ENCODE measurements at regions not wholly inside any gene's neighbourhood (a gene's known extent, or its start where the extent isn't known, plus 50 kb on each side); places are given as distances from the start of the nearest gene placed in this dataset.

- Histone ChIP-seq H3K4me2 (ENCODE audit: low read length) (no peak overlapping the region), H4K12ac (ENCODE audit: low read depth, low read length) (no peak overlapping the region), H4K8ac (ENCODE audit: low read depth, low read length) (no peak overlapping the region), H3K18ac (ENCODE audit: low read length) (no peak overlapping the region), H4K91ac (ENCODE audit: low read depth, low read length) (no peak overlapping the region), H2BK12ac (ENCODE audit: low read length) (no peak overlapping the region), H3K4ac (ENCODE audit: low read depth, low read length) (no peak overlapping the region), H3K36me3 (ENCODE audit: control insufficient read depth in 1 of 2, insufficient read depth in 2 of 2, low read length in 2 of 2) (no peaks in the 10 kb centered on the region), H3K14ac (ENCODE audit: low read length) (no peak overlapping the region), H3K4me1 (ENCODE audit: control insufficient read depth in 1 of 2, insufficient read depth in 2 of 2, low read length in 2 of 2) (peaks cover 3 to 6% of the 10 kb centered on the region in 2 experiments), H3K27ac (ENCODE audit: low read depth, low read length) (no peak overlapping the region), H3K9me3 (ENCODE audit: insufficient read depth, low read depth, low read length) (no peaks in the 10 kb centered on the region), H2AK5ac (ENCODE audit: low read length) (no peak overlapping the region), H2BK120ac (ENCODE audit: insufficient read depth, low read length, poor library complexity) (no peak overlapping the region), H3K27me3 (ENCODE audit: insufficient read depth, low read length) (no peaks in the 10 kb centered on the region), H3K79me2 (ENCODE audit: control insufficient read depth, insufficient read depth, low read length, poor library complexity) (no peaks in the 10 kb centered on the region), H3K4me3 (ENCODE audit: low read depth, low read length) (no peak overlapping the region), H3K9ac (ENCODE audit: low read length) (no peak overlapping the region), H2BK5ac (ENCODE audit: low read depth, low read length, poor library complexity) (no peak overlapping the region), H3K79me1 (ENCODE audit: low read length) (peaks cover 3% of the 10 kb centered on the region), H3K23ac (ENCODE audit: low read length) (no peak overlapping the region), H2AFZ (ENCODE audit: insufficient read depth, low read length, poor library complexity) (no peak overlapping the region)
- DNase-seq = no peak
- WGBS (ENCODE audit: extremely low coverage, insufficient coverage, insufficient read length) = no CpG with 5 or more reads among the region's 2 CpGs
Measured at GRCh38 chr1:235035928-235036327, 92.7 kb downstream of the TOMM20 start.

GRCh38 chr1:235030919-235031596 lies 97.6 kb downstream of the TOMM20 start:
- Histone ChIP-seq H3K4me3 (ENCODE audit: low read depth, low read length) (no peak overlapping the region), H2AFZ (ENCODE audit: insufficient read depth, low read length, poor library complexity) (no peak overlapping the region), H3K27ac (ENCODE audit: low read depth, low read length) (peak overlapping the region; percentile 14), H3K79me1 (ENCODE audit: low read length) (peaks cover 3% of the 10 kb centered on the region), H3K9ac (ENCODE audit: low read length) (no peak overlapping the region), H2BK5ac (ENCODE audit: low read depth, low read length, poor library complexity) (no peak overlapping the region), H3K18ac (ENCODE audit: low read length) (no peak overlapping the region), H4K8ac (ENCODE audit: low read depth, low read length) (no peak overlapping the region), H2AK5ac (ENCODE audit: low read length) (no peak overlapping the region), H3K23ac (ENCODE audit: low read length) (no peak overlapping the region), H3K14ac (ENCODE audit: low read length) (no peak overlapping the region), H2BK120ac (ENCODE audit: insufficient read depth, low read length, poor library complexity) (no peak overlapping the region), H3K27me3 (ENCODE audit: insufficient read depth, low read length) (no peaks in the 10 kb centered on the region), H4K12ac (ENCODE audit: low read depth, low read length) (no peak overlapping the region), H3K9me3 (ENCODE audit: insufficient read depth, low read depth, low read length) (peaks cover 6% of the 10 kb centered on the region), H3K4ac (ENCODE audit: low read depth, low read length) (no peak overlapping the region), H2BK12ac (ENCODE audit: low read length) (no peak overlapping the region), H3K4me1 (ENCODE audit: control insufficient read depth in 1 of 2, insufficient read depth in 2 of 2, low read length in 2 of 2) (peaks cover 6 to 8% of the 10 kb centered on the region in 2 experiments), H3K36me3 (ENCODE audit: control insufficient read depth in 1 of 2, insufficient read depth in 2 of 2, low read length in 2 of 2) (no peaks in the 10 kb centered on the region), H3K79me2 (ENCODE audit: control insufficient read depth, insufficient read depth, low read length, poor library complexity) (no peaks in the 10 kb centered on the region), H4K91ac (ENCODE audit: low read depth, low read length) (no peak overlapping the region), H3K4me2 (ENCODE audit: low read length) (no peak overlapping the region)
- DNase-seq = no peak
- no CpG with 5 or more reads among the region's 7 CpGs for WGBS (ENCODE audit: extremely low coverage, insufficient coverage, insufficient read length)

GRCh38 chr1:235027862-235028250 lies 100.8 kb downstream of the TOMM20 start:
- H3K27ac ChIP-seq (ENCODE audit: low read depth, low read length) = no peak overlapping the region
- H4K91ac ChIP-seq (ENCODE audit: low read depth, low read length) = no peak overlapping the region
- no peak overlapping the region for H3K4me3 ChIP-seq (ENCODE audit: low read depth, low read length)
- peaks cover 6% of the 10 kb centered on the region for H3K9me3 ChIP-seq (ENCODE audit: insufficient read depth, low read depth, low read length)
- H4K8ac ChIP-seq (ENCODE audit: low read depth, low read length) = no peak overlapping the region
- H2AK5ac ChIP-seq (ENCODE audit: low read length) = no peak overlapping the region
- H2BK12ac ChIP-seq (ENCODE audit: low read length) = no peak overlapping the region
- H3K9ac ChIP-seq (ENCODE audit: low read length) = no peak overlapping the region
- no peak overlapping the region for H4K12ac ChIP-seq (ENCODE audit: low read depth, low read length)
- no peaks in the 10 kb centered on the region for H3K79me1 ChIP-seq (ENCODE audit: low read length)
- no peak overlapping the region for H3K4me2 ChIP-seq (ENCODE audit: low read length)
- peaks cover 3 to 4% of the 10 kb centered on the region in 2 experiments for H3K4me1 ChIP-seq (ENCODE audit: control insufficient read depth in 1 of 2, insufficient read depth in 2 of 2, low read length in 2 of 2)
- no peak overlapping the region for H2BK120ac ChIP-seq (ENCODE audit: insufficient read depth, low read length, poor library complexity)
- no peak for DNase-seq
- H3K14ac ChIP-seq (ENCODE audit: low read length) = no peak overlapping the region
- H3K36me3 ChIP-seq (ENCODE audit: control insufficient read depth in 1 of 2, insufficient read depth in 2 of 2, low read length in 2 of 2) = no peaks in the 10 kb centered on the region
- WGBS (ENCODE audit: extremely low coverage, insufficient coverage, insufficient read length) = no CpG with 5 or more reads among the region's 9 CpGs
- H3K23ac ChIP-seq (ENCODE audit: low read length) = no peak overlapping the region
- no peak overlapping the region for H3K18ac ChIP-seq (ENCODE audit: low read length)
- H2BK5ac ChIP-seq (ENCODE audit: low read depth, low read length, poor library complexity) = no peak overlapping the region
- no peak overlapping the region for H3K4ac ChIP-seq (ENCODE audit: low read depth, low read length)
- H3K27me3 ChIP-seq (ENCODE audit: insufficient read depth, low read length) = no peaks in the 10 kb centered on the region
- H3K79me2 ChIP-seq (ENCODE audit: control insufficient read depth, insufficient read depth, low read length, poor library complexity) = no peaks in the 10 kb centered on the region
- H2AFZ ChIP-seq (ENCODE audit: insufficient read depth, low read length, poor library complexity) = no peak overlapping the region

DNA sequence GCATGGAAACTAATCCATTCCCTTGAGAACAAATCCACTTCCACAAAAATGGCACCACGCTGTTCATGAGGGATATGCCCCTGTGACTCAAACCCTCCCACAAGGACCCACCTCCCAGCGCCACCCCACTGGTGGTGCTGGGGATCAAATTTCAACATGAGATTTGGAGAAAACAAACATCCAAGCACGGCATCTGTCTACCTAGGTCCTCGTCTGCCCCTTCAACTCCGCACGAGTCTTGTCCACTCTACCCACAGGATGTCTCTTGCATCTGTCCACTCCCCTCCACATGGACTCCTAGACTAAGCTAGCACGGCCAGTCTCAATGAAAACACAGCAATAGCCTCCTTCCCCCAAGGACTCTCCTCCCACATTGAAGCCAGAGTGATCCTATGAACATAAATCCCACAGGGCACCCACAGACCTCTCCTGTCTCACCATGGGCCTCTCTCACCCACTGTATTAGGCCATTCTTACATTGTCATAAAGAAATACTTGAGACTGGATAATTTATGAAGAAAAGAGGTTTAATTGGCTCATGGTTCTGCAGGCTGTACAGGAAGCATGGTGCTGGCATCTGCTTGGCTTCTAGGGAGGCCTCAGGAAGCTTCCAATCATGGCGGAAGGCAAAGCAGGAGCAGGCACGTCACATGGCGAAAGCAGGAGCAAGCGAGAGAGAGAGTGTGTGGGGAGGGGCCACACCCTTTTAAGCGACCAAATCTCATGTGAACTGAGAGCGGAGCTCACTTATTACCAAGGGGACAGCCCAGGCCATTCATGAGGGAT lies 101.4 kb downstream of the TOMM20 start:
- no peak overlapping the region for H2BK120ac ChIP-seq (ENCODE audit: insufficient read depth, low read length, poor library complexity)
- no peaks in the 10 kb centered on the region for H3K79me2 ChIP-seq (ENCODE audit: control insufficient read depth, insufficient read depth, low read length, poor library complexity)
- H4K12ac ChIP-seq (ENCODE audit: low read depth, low read length) = no peak overlapping the region
- H2BK5ac ChIP-seq (ENCODE audit: low read depth, low read length, poor library complexity) = no peak overlapping the region
- no peak overlapping the region for H4K91ac ChIP-seq (ENCODE audit: low read depth, low read length)
- no peak overlapping the region for H3K4me3 ChIP-seq (ENCODE audit: low read depth, low read length)
- WGBS (ENCODE audit: extremely low coverage, insufficient coverage, insufficient read length) = no CpG with 5 or more reads among the region's 13 CpGs
- no peaks in the 10 kb centered on the region for H3K36me3 ChIP-seq (ENCODE audit: control insufficient read depth in 1 of 2, insufficient read depth in 2 of 2, low read length in 2 of 2)
- peaks cover 4 to 7% of the 10 kb centered on the region in 2 experiments for H3K4me1 ChIP-seq (ENCODE audit: control insufficient read depth in 1 of 2, insufficient read depth in 2 of 2, low read length in 2 of 2)
- H2AFZ ChIP-seq (ENCODE audit: insufficient read depth, low read length, poor library complexity) = no peak overlapping the region
- H3K9ac ChIP-seq (ENCODE audit: low read length) = no peak overlapping the region
- H3K23ac ChIP-seq (ENCODE audit: low read length) = no peak overlapping the region
- H3K79me1 ChIP-seq (ENCODE audit: low read length) = no peaks in the 10 kb centered on the region
- H3K27me3 ChIP-seq (ENCODE audit: insufficient read depth, low read length) = no peaks in the 10 kb centered on the region
- no peak overlapping the region for H4K8ac ChIP-seq (ENCODE audit: low read depth, low read length)
- H3K4me2 ChIP-seq (ENCODE audit: low read length) = no peak overlapping the region
- no peak overlapping the region for H3K27ac ChIP-seq (ENCODE audit: low read depth, low read length)
- peaks cover 6% of the 10 kb centered on the region for H3K9me3 ChIP-seq (ENCODE audit: insufficient read depth, low read depth, low read length)
- H3K4ac ChIP-seq (ENCODE audit: low read depth, low read length) = no peak overlapping the region
- no peak overlapping the region for H2AK5ac ChIP-seq (ENCODE audit: low read length)
- H3K18ac ChIP-seq (ENCODE audit: low read length) = no peak overlapping the region
- DNase-seq = no peak
- H3K14ac ChIP-seq (ENCODE audit: low read length) = no peak overlapping the region
- H2BK12ac ChIP-seq (ENCODE audit: low read length) = no peak overlapping the region
